ENCODE measurements at regions not wholly inside any gene's neighbourhood (a gene's known extent, or its start where the extent isn't known, plus 50 kb on each side); places are given as distances from the start of the nearest gene placed in this dataset.

DNA sequence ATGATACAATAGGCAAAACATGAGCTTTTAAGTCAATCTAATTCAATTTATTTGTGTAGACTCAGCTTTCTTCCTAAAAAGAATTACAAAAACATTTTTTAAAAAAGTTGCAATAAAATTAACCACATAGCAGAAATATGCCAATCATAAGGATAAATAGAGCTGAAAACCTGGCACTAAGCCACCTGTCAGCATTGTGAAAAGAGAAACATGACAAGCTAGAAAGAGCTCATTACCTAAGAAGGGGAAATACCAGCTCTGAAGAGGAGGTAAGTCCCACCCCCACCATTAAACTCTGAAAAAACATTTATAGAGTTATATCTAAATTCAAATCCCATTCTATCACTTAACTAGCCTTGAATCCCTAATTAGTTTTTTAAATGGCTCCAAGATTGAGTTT, 372.9 kb downstream of the OSTF1 start:
- Histone ChIP-seq H3K27ac (ENCODE audit: low read depth, low read length) (no peak overlapping the region), H3K4me3 (ENCODE audit: low read depth, low read length) (no peak overlapping the region), H3K27me3 (ENCODE audit: control insufficient read depth, insufficient read depth, low read length) (no peaks in the 10 kb centered on the region), H3K9me3 (ENCODE audit: control insufficient read depth, insufficient read depth, low read length) (no peaks in the 10 kb centered on the region)
- ChIA-PET POLR2A (no interaction called here), CTCF (no interaction called here)
- TF ChIP-seq, protein P1, sequence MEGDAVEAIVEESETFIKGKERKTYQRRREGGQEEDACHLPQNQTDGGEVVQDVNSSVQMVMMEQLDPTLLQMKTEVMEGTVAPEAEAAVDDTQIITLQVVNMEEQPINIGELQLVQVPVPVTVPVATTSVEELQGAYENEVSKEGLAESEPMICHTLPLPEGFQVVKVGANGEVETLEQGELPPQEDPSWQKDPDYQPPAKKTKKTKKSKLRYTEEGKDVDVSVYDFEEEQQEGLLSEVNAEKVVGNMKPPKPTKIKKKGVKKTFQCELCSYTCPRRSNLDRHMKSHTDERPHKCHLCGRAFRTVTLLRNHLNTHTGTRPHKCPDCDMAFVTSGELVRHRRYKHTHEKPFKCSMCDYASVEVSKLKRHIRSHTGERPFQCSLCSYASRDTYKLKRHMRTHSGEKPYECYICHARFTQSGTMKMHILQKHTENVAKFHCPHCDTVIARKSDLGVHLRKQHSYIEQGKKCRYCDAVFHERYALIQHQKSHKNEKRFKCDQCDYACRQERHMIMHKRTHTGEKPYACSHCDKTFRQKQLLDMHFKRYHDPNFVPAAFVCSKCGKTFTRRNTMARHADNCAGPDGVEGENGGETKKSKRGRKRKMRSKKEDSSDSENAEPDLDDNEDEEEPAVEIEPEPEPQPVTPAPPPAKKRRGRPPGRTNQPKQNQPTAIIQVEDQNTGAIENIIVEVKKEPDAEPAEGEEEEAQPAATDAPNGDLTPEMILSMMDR (IDR thresholded peaks at IDR 0.05; ENCODE audit: low read depth, low read length), result no peak
- no peak for DNase-seq (ENCODE audit: low read depth, low spot score)

DNA sequence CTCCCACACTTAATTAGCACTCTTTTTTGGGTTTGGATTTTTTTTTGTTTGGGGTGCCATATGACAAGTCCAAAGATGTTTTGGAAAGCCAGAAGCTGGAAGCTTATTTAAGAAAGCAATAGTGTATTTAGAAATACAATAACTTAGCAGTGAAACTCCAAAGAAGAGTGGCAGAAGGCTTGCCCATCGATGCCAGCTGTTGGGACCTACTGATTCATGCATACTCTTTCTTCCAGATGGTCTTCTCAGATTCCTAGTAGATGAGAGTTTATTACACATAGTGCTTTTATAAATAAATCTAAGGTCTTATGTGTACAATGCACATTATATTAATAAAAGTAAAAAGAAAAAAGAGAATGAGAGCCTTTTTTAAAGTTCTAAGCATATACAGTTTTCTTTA, 374.6 kb downstream of the OSTF1 start:
- Histone ChIP-seq H3K27me3 (ENCODE audit: control insufficient read depth, insufficient read depth, low read length) (no peaks in the 10 kb centered on the region), H3K4me3 (ENCODE audit: low read depth, low read length) (no peak overlapping the region), H3K27ac (ENCODE audit: low read depth, low read length) (no peak overlapping the region), H3K9me3 (ENCODE audit: control insufficient read depth, insufficient read depth, low read length) (no peaks in the 10 kb centered on the region; the same call in 1 of the 2 replicates)
- ChIA-PET POLR2A (no interaction called here), CTCF (no interaction called here)
- TF ChIP-seq, protein P1 (IDR thresholded peaks at IDR 0.05; ENCODE audit: low read depth, low read length), result no peak
- no peak for DNase-seq (ENCODE audit: low read depth, low spot score)

DNA sequence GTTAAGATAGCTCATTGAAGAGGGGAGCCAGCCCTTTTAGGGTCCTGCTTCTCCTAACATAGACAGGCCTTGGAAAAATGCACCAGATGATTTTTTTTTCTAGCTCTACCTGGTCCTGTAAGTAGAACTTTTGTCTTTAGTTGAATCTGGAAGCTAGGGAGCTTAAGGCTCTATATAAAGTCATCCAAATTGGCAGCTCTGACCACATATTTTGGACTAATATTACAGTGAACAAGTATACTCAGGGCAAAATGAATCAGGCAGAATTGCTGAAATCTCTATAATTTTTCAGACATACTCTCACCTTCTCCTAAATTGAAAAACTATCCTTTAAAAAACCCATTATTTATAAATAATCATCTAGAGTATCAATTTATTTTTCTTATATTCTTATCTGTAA, 375.6 kb downstream of the OSTF1 start:
- no peaks in the 10 kb centered on the region; the same call in 1 of the 2 replicates for H3K9me3 ChIP-seq (ENCODE audit: control insufficient read depth, insufficient read depth, low read length)
- no peak overlapping the region for H3K27ac ChIP-seq (ENCODE audit: low read depth, low read length)
- TF ChIP-seq, protein P1 (IDR thresholded peaks at IDR 0.05; ENCODE audit: low read depth, low read length), result no peak
- DNase-seq (ENCODE audit: low read depth, low spot score), result no peak
- ChIA-PET POLR2A (no interaction called here), CTCF (no interaction called here)
- no peak overlapping the region for H3K4me3 ChIP-seq (ENCODE audit: low read depth, low read length)
- H3K27me3 ChIP-seq (ENCODE audit: control insufficient read depth, insufficient read depth, low read length), result no peaks in the 10 kb centered on the region

DNA sequence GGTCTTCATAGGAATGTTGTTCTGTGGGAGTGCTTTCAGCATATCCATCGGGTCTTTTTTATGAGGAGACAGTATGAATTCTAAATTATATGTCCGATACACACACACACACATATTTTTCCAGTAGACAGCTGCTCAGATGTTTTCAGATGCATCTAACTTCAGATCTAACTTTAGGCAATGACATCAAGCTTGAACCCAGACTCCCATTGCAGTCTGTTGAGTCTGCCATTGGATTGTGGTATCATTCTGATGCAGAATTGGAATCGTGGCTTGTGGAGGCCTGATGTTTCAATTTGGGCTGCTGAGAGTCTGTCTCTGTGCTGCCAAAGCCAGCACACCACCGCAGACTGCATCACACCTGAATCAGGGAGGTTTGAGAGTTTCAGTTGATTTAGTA, 376.4 kb downstream of the OSTF1 start:
- H3K4me3 ChIP-seq (ENCODE audit: low read depth, low read length), result no peak overlapping the region
- no peak overlapping the region for H3K27ac ChIP-seq (ENCODE audit: low read depth, low read length)
- DNase-seq (ENCODE audit: low read depth, low spot score), result no peak
- H3K9me3 ChIP-seq (ENCODE audit: control insufficient read depth, insufficient read depth, low read length), result no peaks in the 10 kb centered on the region; the same call in 1 of the 2 replicates
- CTCF ChIA-PET, result no interaction called here
- no peaks in the 10 kb centered on the region for H3K27me3 ChIP-seq (ENCODE audit: control insufficient read depth, insufficient read depth, low read length)
- TF ChIP-seq, protein P1 (IDR thresholded peaks at IDR 0.05; ENCODE audit: low read depth, low read length), result no peak
- POLR2A ChIA-PET, result no interaction called here

DNA sequence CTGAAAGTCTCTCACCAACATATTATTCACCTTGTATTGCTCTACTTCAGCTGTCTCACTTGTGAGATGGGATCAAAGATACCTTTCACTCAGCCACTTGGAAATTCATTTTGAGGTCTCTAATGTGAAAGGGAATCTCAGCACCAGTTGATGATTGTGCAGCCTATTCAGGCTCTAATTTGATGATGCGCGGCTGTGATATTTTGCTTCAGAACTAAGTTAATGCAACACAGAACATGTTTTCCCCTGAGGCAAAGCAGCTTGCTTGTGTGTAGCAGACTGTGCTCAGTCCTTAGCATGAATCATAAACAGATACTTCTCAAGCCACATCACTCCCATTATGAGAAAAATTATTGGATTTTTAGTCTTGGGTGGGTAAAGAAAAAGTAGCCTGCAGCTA, 378.8 kb downstream of the OSTF1 start:
- Histone ChIP-seq H3K27ac (ENCODE audit: low read depth, low read length) (no peak overlapping the region), H3K9me3 (ENCODE audit: control insufficient read depth, insufficient read depth, low read length) (no peaks in the 10 kb centered on the region; the same call in 1 of the 2 replicates), H3K4me3 (ENCODE audit: low read depth, low read length) (no peak overlapping the region), H3K27me3 (ENCODE audit: control insufficient read depth, insufficient read depth, low read length) (no peaks in the 10 kb centered on the region)
- no peak for DNase-seq (ENCODE audit: low read depth, low spot score)
- CTCF ChIA-PET, result no interaction called here
- POLR2A ChIA-PET, result no interaction called here
- TF ChIP-seq, protein P1 (IDR thresholded peaks at IDR 0.05; ENCODE audit: low read depth, low read length), result no peak

All from AG04450 (cell line).